NCI-H2107 treated with DMSO at 0.1 percent for 48 hours (cell line): ENCODE measurements at regions not wholly inside any gene's neighbourhood (a gene's known extent, or its start where the extent isn't known, plus 50 kb on each side); places are given as distances from the start of the nearest gene placed in this dataset.
"Not testable (repeated sequence)": the region's sequence is repeated elsewhere in the genome, so short reads cannot be mapped to it uniquely, and the experiment has no call there.

ENCODE experiments used
- DNase-seq: peaks from one replicate; lab custom pipeline; 2025; ENCODE audit not compliant: unreplicated experiment; lab: John Stamatoyannopoulos, UW

DNA sequence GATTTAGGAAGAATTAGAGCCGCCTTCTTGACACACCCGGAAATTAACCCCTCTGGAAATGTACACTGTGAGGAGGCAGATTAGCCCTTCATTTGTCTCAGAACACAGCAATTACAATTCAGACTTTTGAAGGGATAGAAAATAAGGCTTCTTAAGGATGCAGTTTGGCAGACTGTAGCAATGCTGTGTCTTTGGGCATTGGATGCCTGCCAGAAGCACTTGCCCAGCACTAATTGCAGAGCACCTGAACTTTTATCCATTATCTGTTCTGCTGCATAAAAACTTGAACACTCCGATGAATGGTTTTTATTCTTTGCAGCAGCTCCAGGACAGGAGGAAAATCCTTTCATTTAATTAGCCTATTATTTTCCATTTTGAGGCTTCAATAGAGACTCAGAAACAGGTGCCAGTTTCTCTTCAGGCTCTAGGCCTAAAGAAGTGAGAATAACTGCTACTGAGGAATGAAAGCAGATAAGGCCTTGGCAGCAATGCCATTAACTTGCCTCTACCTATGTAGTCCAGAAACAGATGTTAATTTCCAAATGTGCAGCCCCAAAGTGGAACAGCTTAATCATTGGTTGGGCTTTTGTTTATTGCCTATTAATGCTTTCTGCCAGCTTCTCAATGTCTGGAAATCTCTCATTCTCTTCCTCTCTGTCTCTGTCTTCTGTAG, 418.5 kb downstream of the NSUN3 start:
- DNase-seq = no peak

DNA sequence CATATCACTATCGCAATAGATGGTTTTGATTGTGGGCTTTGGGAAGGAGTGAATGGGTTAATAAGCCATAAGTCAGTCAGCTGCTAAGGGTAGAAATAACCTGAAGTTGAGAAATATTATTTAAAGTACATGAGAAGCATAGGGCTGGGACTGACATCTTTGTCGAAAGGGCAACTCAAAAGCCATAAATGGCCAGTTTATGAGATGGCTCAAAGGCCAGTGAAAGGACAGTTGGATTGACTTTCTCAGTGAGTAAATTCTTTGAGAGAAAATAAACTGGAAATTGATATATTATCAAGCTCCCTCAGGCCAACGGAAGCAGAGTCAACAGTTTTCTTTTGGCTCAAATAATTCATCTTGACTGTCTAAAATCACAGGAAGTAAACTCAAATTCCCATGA, 419.8 kb downstream of the NSUN3 start:
- DNase-seq = no peak

DNA sequence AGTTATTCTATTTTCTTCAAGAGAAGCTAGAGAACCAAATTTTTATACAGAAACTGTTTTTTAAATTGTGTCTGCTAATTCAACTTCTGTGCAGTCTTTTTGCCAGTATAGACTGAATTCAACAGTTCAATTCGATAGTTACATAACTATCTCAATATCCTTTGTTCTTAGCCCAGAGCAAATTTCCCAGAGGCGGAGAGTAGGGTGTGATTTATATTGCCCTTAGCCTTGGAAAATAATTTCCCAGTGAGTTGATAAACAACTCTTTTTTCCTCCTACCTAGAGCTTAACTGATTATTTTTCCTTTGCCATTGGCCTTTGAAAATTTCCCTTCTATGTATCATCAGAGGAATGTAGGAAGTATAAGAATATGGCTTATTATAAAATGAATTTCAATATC, 420.5 kb downstream of the NSUN3 start:
- no peak for DNase-seq

DNA sequence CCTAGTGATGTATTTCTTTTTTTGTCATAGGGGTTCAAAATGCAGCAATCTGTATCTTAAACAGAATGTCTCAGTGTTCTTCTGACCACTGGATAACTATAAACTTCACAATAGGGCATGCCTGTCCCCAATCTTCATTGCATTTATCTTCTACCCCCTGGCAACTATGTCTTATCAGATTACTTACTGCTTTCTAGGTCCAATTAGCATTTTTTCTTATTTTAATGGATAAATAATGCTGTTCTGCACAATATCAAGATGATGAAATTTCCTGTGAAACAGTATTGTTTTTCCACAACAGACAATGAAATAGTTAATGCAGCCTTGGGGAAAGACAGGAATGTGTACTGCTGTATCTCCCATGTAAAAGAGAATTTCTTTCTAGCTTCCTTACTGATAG, 432.1 kb downstream of the NSUN3 start:
- DNase-seq = no peak

DNA sequence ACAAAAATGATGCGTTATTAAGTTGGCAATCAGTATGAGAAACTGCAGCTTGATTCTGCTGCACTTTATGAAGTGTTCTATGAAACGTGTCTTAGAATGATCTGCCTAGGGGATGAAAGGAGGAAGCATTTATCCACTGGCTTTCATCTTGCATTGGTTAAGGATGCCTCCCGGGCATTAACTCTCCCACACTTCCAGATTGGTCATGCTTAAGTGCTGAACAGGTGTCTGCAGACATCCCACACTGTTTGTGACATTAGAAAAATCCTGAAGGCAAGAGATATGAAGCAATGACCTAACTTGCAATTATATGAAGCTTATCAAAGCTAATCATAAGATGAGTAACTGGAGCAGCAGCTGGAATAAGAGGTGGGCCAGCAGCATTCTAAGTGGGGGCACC, 437.3 kb downstream of the NSUN3 start:
- no peak for DNase-seq

DNA sequence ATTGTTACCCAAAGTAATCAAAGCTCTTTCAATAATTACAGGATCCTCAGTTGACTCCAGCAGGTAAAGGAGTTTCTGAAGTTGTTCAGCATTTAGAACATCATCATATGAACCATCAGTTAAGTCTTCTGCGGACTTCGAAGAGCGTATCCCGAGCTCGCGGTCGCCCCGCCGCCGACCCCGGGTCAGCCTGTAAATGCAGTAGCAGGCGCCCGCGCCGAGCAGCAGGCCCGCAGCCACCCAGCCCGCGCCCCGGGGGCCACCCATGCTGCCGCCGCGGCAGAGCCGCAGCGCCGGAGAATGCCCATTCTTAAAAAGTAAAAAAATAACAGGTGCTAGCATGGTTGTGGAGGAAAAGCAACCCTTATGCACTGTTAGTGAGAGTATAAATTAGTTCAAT, 444.5 kb downstream of the NSUN3 start:
- DNase-seq = not testable (repeated sequence)

DNA sequence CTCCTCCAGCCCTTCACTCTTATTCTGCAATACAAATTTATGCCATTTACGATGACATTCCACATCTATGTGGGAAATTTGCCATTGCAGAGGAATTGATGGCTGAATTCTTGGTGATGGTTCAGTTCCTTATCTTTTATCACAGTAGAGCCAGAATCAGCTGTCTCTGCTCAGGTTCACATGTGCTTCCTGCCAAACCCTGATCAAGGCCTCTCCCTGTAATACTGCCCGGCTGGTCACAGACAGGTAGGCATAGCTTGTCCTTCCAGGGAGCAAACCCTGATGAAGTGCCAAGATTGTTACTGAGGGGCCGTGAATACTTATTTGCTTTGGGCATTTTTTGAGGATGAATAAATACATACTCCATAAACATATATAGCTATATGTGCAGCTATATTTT, 450.0 kb downstream of the NSUN3 start:
- DNase-seq = no peak

DNA sequence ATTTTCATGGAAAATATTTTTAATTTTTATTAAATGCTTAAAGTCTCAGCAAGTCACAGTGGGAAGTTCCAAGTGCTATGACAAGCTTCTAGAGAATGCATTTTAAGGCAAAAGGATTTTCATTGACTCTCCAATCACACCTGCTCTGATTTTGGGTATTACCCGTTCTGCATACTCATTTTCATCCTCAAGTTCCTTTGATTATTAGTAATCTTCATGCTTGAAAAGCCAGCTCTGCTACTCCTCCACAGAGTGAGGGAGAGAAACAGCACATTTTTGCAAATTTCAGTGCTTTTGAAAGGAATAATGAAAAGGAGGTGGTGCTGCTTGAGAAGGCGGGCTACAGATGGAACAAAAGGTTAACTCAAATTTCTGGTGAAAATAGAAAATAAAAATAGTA, 450.7 kb downstream of the NSUN3 start:
- DNase-seq = no peak

DNA sequence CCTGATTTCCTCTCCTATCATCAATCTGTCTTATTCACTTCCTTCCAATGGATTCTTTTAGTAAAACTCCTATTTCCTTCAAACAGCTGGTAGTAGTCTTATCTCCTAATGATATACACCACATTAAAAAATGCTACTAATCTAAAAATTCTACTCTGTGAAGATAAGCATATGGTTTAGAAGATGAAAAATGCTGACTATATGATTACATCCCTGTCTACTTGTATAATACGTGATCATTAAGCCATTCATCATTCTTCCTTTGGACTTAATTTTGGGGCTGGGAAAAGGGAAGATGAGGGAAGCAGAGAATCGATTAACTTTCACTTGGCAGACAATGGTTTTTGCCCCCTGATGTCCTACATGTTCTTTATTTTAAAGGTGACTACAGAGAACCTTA, 453.1 kb downstream of the NSUN3 start:
- no peak for DNase-seq

DNA sequence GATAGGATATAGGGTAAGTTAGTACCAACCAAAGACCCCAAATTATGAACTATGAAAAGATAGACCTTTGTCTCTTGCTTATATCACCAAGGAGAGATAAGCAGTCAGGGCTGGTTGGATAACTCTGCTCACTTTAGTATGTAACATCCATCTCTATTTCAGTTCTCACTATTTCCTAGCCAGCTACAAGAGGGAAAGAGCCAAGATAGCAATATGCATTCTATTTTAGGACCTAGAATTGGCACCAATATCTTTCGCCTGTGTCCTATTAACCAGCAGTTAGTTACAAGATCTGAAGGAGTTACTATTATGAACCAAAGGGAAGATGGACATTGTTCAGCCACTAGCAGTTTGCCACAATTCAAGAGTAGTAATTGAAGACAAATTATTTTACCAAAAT, 457.5 kb downstream of the NSUN3 start:
- DNase-seq = no peak

DNA sequence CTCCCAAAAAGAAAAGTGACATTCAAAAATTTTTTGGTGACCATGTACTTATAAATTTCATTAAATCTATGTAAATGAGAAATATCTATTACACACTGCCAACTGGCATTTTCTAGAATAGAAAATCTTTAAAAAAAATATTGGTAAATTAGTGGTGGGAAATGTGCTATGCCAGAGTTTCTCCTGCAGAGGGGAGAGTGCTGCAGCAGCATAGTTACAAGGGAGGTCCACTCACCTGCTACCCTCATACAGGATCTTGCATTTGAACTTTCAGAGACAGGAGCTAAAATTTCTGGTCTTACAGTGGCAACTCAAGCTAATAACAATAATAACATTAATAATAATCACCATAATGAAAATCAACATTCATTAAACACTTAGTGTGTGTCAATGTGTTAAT, 459.6 kb downstream of the NSUN3 start:
- no peak for DNase-seq

DNA sequence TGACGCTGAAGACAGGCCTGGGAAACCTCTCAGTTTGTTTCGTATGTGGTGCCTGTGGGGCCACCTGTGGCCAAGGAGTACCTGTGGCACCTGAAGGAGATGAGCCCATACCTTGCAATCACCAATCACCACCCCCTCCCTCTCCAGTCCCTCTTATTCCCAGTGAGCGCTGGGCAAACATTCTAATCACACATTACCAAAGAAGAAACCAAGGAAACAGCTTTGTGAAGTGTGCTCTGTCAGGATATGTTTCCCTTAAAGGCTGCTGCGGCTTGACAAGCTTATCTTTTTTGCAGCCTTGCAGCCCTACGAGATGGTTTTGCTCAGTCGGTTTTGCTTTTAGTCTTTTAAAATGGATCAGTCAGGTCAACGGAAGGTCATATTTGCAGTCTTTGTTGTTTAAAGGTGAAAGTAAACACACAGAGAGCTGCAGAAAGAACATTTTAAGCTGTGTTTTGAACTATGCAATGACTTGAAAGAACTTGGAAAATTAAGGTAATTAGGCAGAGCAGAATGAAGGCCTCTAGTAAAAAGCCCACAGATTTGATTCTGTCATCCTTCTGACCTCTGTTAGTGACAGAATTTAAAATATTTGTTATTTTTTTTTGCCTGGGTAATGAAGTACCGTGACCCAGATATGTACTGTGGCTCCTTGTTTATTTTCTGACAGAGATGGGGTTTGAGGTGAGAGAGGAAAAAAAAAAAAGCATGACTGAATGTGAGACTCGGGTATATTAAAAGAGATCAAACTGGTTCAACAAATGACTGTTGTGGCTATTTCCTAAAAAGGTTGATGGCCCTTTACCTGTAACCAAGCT, 461.4 kb downstream of the NSUN3 start:
- DNase-seq = no peak

DNA sequence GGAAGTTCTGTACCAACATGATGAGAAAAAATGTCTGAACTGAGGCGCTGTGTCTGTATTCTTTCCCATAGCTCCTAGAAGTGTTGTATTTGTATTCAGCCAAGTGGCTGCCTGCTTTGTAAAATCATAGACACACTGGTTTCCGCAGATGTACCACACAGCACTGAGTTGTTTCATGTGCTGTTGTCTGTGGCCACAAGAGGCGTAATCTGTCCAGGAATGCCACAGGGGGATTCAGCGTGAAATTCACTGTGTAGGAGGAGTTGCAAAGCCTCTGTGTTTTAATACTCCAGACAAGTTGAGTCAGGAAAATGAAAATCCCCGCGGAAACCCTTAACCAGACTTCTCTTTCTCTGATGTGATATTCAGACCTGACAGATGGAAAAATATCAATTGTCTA, 462.2 kb downstream of the NSUN3 start:
- no peak for DNase-seq

DNA sequence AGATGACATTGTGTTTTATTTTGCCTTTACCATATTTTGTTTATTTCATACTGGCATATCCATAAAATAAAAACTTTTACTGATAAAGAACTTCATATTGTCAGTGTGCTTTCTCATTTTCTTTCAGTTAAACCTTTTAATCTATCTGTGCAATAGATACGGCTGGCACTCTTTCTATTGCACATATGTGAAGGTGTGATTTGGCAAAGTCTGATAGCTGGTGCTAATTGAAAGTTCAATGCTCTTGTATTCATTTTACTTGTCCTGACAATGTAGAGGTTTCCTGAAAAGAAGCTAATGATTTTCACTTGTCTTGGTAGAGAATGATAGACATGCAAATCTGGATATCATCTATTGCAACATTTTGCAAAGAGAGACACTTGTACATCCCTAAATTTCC, 467.0 kb downstream of the NSUN3 start:
- DNase-seq = no peak

DNA sequence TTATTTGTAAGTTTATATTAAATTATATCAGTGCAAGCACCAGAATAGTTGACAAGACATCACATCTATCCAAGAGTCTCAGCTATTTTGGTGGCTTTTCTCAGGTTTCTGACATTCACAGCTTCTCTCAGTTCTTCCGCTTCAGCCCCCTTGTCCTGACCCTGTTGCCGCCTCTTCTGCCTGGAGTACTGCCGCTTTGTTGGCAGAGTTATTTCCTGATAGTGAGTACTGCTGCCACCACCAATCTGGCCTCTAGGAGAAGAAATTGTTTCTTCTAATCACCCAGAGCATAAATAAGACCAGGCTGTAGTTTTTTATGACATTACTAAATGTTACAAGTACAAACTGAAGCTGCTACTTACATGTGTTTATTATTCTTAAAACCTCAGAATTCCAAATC, 470.1 kb downstream of the NSUN3 start:
- no peak for DNase-seq

DNA sequence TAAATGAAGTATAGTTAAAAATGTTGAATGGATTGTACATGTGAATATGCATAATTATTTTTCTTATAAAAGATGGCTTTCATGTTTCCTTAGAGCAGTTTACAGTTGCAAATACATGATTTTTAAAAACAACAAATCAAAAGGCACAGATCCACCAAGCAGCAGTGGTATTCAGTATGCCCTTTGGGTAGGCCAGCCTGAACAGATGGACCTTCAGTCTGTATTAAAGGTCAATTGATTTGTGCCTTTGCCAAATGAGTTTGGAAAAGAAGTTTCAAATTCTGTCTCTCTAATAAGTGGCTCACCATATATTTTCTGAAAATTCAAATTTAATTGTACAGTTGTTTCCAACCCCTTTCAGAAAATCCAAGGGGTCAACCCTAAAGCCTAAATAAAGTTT, 477.1 kb downstream of the NSUN3 start:
- DNase-seq = no peak

DNA sequence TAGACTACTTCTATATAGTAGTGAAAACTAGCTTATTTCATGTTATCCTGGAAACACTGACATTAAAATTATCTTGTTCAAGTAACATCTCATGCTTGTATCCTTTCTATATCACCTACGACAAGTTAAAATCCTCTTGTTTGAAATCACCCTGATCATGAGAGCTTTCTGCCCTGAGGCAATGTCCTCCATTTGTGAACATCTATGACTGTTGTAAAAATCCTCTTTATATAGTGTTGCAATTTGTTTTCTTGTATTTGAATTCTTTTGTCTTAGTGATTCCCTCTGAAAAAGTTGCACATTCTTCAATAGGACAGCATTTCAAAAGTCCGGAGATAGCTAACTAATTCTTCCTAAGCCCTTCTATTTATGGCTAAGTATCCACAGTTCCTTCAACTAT, 480.3 kb downstream of the NSUN3 start:
- no peak for DNase-seq

DNA sequence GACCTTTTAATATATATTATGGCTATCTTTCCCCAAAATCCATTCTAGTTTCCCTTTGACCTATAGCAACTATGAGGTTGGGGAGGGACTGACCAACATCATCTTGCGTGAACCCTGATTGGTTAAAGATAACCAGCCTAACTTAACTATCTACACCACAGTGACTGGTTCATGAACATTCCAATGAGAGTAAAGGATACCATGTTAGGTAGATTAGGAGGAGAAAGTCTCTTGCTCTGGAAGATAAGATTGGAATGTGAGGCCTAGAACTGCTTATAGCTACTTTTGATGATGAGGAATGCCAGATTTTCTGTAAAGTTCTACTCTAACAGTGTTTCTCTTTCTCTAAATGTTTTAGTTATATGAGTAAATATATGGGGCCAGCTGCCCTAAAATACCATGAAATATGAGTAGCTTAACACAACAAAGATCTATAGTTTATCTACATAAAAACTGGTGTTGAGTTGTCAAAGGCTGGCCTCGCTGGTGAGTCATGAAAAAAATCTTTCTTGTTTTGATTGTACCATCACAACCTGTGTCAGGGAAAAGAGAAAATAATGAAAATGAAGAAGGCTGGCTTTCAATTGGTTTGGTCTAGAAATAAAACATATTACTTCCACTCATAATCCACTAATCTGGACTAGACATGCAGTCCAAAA, 481.4 kb downstream of the NSUN3 start:
- no peak for DNase-seq

DNA sequence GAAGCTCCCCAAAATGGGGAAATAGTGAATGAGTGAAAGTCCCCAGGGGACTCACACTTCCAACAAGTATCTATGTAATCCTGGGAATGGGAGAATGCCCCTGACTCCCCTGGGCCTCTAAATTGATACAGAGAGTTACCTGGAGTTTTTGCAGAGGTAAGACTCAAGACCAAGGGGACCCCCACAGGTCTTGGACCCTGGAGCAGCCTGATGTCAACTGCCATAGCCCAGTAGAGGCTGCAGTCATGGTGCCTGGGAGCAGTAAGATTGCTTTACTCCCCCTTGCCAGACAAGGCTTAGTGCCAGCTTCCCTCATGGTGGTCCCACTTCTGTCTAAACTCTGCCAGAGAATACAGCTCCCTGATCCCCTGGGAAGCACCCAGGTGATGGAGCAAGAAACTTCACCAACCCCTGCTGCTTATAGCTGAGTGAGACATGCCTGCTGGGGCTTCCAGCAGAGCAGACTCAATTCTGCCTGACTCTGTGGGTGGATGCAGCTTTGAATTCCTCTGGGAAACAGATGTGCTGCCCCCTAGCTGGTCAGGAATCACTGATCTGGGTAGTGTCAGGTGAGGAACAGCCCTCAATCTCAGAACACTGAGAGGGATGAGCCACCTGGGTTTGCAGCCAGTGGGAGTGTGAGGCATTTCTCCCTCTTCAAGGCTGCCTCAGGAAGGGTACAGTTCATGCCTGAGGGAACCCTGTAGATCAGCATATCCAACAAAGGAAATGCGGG, 485.9 kb downstream of the NSUN3 start:
- no peak for DNase-seq

DNA sequence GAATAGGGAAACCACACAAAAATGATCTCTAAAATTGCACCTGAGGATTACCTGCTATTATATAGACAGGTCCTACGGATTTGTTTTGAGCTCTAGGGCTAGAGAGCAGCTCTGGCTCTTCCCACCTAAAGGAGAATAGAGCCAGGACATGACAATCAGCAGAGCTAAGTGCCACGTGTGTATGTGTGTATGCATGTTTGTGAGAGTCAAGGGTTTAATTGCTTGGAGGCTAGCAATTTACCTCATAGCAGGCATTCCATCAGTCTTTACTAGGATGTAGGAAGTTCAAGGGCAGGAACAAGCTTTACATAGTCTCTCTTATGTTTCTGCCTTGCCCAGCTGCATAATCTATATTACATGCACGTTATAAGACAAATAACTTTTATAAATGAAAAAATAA, 498.2 kb downstream of the NSUN3 start:
- no peak for DNase-seq

DNA sequence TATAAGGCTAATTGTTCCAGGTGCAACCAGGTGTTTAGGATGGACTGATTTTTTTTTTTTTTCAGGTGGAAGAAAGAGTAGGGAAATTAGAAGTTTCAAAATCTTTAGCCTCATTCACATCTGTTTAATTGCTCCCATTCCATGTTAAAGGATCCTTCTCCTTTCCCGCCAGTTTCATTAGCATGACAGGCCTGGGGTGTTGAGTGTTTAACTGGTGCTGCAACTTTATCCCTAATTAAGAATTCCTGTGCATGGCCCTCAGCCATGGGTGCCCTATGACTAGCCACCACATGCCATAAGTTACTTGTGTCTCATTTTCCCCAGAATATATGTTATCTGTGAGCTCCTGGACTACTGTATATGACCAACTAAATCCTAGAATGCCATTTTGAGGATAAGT, 501.4 kb downstream of the NSUN3 start:
- DNase-seq = no peak

DNA sequence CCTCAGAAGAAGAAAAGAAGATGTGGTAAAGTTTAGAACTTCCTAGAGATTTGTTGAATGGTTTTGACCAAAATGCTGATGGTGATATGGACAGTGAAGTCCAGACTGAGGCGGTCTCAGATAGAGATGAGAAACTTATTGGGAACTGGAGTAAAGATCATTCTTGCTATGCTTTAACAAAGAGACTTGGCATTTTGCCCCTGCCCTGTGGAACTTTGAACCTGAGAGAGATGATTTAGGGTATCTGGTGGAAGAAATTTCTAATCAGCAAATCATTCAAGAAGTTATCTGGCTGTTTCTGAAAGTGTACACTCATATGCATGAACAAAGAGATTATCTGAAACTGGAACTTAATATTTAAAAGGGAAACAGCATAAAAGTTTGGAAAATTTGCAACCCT, 505.2 kb downstream of the NSUN3 start:
- no peak for DNase-seq
